ENCODE measurements at regions not wholly inside any gene's neighbourhood (a gene's known extent, or its start where the extent isn't known, plus 50 kb on each side); places are given as distances from the start of the nearest gene placed in this dataset.

DNA sequence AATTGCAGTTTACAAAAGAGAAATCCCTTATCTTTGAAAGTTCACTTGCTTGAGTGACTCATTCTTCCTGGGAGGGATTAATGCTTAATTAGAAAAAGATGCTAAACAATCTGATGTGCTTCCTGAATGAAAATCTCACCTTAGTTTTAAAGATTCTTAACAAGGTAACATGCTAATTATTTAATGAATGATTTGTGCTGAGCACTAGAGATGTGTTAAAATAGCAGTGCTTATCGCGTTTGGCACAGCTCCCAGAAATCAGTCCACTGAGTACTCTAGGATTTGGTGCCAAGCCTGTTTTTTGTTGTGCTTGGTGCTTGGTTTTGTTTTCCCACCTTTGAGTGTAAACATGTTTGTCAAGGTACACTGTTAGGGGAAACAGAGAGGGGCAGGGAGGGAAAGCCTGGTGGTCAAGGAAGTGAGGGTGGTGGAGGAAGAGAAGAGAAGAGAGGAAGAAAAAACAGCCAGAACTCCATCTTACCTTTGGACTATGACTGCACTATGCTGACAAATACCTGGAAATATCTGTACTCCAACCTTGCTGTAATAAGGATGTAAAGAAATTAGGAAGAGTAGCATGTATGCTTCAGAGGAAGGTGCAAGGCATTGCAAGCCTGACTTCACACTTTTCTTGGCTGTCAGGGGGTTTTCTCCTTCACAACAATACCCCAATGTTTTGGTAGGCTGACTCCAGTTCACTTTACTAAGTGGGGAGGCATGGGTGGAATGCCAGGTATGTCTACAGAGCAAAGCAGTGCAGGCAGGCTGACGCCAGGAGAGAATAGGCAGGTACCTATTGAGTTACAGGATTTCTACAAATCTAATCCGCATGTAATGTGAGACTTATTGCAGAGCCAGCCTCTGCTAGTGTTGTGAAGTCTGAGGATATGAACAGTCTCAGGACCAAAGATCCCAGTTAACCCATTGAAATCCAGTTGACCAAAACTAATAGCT is 157.2 kb upstream of the ISL1 start:
- TF ChIP-seq, protein P1, sequence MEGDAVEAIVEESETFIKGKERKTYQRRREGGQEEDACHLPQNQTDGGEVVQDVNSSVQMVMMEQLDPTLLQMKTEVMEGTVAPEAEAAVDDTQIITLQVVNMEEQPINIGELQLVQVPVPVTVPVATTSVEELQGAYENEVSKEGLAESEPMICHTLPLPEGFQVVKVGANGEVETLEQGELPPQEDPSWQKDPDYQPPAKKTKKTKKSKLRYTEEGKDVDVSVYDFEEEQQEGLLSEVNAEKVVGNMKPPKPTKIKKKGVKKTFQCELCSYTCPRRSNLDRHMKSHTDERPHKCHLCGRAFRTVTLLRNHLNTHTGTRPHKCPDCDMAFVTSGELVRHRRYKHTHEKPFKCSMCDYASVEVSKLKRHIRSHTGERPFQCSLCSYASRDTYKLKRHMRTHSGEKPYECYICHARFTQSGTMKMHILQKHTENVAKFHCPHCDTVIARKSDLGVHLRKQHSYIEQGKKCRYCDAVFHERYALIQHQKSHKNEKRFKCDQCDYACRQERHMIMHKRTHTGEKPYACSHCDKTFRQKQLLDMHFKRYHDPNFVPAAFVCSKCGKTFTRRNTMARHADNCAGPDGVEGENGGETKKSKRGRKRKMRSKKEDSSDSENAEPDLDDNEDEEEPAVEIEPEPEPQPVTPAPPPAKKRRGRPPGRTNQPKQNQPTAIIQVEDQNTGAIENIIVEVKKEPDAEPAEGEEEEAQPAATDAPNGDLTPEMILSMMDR (conservative IDR thresholded peaks at IDR 0.05; ENCODE audit: low read length): no peak
- no peak for TF ChIP-seq EZH2phosphoT487 (IDR thresholded peaks at IDR 0.05; ENCODE audit: borderline replicate concordance)
